ENCODE measurements at regions not wholly inside any gene's neighbourhood (a gene's known extent, or its start where the extent isn't known, plus 50 kb on each side); places are given as distances from the start of the nearest gene placed in this dataset.
"Not testable (repeated sequence)": the region's sequence is repeated elsewhere in the genome, so short reads cannot be mapped to it uniquely, and the experiment has no call there.

DNA sequence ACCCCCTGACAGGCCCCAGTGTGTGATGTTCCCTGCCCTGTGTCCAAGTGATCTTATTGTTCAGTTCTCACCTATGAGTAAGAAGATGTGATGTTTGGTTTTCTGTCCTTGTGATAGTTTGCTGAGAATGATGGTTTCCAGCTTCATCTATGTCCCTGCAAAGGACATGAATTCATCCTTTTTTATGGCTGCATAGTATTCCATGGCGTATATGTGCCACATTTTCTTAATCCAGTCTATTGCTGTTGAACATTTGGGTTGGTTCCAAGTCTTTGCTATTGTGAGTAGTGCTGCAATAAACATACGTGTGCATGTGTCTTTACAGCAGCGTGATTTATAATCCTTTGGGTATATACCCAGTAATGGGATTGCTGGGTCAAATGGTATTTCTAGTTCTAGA is 156.1 kb downstream of the SEPTIN7 start:
- H3K27me3 ChIP-seq (ENCODE audit: control insufficient read depth in 2 of 2, insufficient read depth in 1 of 2, low read length in 1 of 2); H3K9me3 ChIP-seq (ENCODE audit: control insufficient read depth in 2 of 2, insufficient read depth in 1 of 2, low read length in 1 of 2); H3K36me3 ChIP-seq (ENCODE audit: control insufficient read depth in 2 of 2, insufficient read depth in 2 of 2, low read length in 1 of 2); H3K4me1 ChIP-seq (ENCODE audit: control insufficient read depth in 2 of 2, insufficient read depth in 2 of 2, low read length in 2 of 2); DNase-seq (ENCODE audit: low read depth in 6 of 9, low spot score in 9 of 9); H3K4me3 ChIP-seq (ENCODE audit: low read length in 2 of 2); H3K27ac ChIP-seq (ENCODE audit: low read depth in 1 of 2, low read length in 1 of 2): not testable (repeated sequence)
- WGBS: 94% methylated on average over 3 of the region's 3 CpGs

DNA sequence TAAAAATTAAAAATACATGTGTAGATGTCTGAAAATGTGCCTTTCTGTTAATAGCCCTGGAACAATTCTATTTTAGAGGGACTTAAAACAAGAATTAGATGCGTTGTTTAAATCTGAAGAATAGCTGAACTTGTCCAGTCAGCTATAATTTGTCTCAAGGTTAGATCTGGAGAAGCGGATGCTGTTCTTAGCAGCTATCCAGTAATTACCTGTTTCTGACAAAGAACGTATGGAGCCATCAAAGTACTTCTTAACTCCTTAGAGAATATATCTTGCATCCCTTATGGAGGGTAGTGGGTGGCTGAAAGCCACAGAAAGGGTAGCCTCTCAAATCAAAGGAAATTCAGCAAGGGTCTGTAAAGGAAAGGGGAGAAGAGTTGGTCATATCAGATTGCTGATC is 160.4 kb downstream of the SEPTIN7 start:
- not testable (repeated sequence) for H3K27ac ChIP-seq (ENCODE audit: low read depth in 1 of 2, low read length in 1 of 2); H3K36me3 ChIP-seq (ENCODE audit: control insufficient read depth in 2 of 2, insufficient read depth in 2 of 2, low read length in 1 of 2); H3K4me1 ChIP-seq (ENCODE audit: control insufficient read depth in 2 of 2, insufficient read depth in 2 of 2, low read length in 2 of 2); DNase-seq (ENCODE audit: low read depth in 6 of 9, low spot score in 9 of 9); H3K4me3 ChIP-seq (ENCODE audit: low read length in 2 of 2); H3K9me3 ChIP-seq (ENCODE audit: control insufficient read depth in 2 of 2, insufficient read depth in 1 of 2, low read length in 1 of 2); H3K27me3 ChIP-seq (ENCODE audit: control insufficient read depth in 2 of 2, insufficient read depth in 1 of 2, low read length in 1 of 2)
- 66% methylated on average over 3 of the region's 3 CpGs for WGBS

DNA sequence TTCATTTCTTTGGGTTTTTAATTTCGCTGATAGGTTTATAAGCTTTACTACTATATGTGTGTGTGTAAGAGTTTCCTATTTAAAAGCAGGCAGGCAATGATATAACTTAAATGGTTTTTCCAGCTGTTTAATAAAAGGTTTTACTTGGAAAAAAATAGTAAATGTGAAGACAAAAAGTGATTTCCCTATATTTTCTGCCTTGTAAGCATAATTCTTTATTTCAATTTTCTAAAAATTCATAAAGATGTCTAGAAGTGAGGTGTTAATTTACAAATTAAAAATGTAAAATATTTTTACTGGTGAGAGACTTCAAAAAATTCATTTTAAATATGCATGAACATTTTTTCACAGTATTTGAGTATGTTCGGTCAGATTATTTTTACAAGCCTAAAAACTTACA is 161.8 kb downstream of the SEPTIN7 start:
- 97% methylated on average over 2 of the region's 2 CpGs for WGBS
- DNase-seq (ENCODE audit: low read depth in 6 of 9, low spot score in 9 of 9); H3K9me3 ChIP-seq (ENCODE audit: control insufficient read depth in 2 of 2, insufficient read depth in 1 of 2, low read length in 1 of 2); H3K4me3 ChIP-seq (ENCODE audit: low read length in 2 of 2); H3K27ac ChIP-seq (ENCODE audit: low read depth in 1 of 2, low read length in 1 of 2); H3K27me3 ChIP-seq (ENCODE audit: control insufficient read depth in 2 of 2, insufficient read depth in 1 of 2, low read length in 1 of 2); H3K4me1 ChIP-seq (ENCODE audit: control insufficient read depth in 2 of 2, insufficient read depth in 2 of 2, low read length in 2 of 2); H3K36me3 ChIP-seq (ENCODE audit: control insufficient read depth in 2 of 2, insufficient read depth in 2 of 2, low read length in 1 of 2): not testable (repeated sequence)

DNA sequence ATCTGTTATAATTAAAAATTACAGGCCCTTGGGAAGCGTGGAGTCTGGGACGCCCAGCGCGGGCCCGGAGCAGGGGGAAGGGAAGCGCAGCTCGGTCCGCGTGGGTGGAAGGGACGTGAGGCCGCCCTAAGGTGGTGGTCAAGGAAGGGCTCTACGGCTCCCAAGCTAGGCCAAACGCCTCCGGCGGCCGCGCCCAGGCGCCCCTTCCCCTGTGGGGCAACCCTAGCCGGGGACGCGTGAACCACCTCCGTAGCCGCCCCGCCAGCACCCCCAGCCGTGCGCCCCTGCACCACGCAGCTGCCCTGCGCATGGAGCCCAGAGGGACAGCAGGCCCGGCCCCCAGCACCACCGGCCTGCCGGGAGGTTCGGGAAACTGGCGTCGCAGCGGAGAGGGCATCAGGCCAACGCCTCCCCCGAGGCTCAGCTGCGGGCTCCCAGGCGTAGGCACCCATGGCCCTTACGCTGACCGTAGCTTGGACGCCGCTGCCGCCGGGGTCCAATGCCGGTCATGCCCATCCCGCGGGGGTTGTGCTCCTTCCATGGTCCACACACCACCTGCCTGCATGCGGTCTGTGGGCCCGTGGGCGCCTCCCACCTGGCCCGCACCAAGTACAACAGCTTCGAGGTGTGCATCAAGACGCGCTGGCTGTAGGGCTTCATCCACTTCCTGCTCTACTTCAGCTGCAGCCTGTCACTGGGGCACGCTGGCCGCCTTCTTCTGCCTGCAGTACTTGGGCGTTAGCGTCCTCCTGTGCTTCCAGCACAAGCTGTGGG is 166.7 kb downstream of the SEPTIN7 start:
- WGBS: 62% methylated on average over 59 of the region's 59 CpGs
- DNase-seq (ENCODE audit: low read depth in 6 of 9, low spot score in 9 of 9): no peak

DNA sequence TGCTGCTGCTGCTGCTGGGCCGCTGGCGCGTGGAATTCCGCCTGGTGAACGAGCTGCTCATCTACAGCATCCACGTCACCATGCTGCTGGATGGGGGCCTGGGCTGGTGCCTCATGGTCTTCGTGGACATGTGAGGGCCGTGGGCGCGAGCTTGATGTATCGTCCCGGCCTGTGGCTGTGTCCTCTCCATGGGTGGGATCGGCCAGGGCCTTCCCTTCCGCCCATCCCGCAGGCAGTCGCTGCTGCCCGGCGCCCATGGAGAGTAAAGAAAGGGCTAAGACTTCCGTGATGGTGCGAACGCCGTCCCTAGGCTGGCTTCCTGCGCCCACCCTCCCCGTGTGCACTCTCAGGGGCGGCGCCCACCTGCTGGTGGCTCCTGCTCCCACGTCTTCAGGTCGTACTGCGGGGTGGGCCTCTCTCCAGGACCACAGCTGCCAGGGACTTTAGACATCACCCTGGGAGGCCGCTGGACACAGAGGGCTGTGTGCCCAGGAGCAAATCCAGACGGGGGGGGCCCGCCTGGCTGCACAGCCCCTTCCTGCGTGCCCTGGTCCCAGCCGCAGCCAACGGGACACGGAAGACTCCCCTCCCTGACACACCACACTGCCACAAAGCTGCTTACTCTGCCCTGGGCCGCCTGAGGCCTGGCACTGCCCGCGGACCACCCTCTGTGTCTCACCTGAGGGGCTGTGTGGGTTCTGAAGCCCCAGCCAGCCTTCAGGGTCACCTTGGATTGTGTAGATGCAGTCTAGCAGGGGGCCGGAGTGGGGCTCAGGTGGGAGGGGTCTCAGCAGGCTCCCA is 167.5 kb downstream of the SEPTIN7 start:
- Histone ChIP-seq H3K27ac (ENCODE audit: low read depth in 1 of 2, low read length in 1 of 2) (no peak overlapping the region), H3K27me3 (ENCODE audit: control insufficient read depth in 2 of 2, insufficient read depth in 1 of 2, low read length in 1 of 2) (peaks cover 7 to 30% of the 10 kb centered on the region in 2 donors), H3K4me3 (ENCODE audit: low read length in 2 of 2) (no peak overlapping the region), H3K4me1 (ENCODE audit: control insufficient read depth in 2 of 2, insufficient read depth in 2 of 2, low read length in 2 of 2) (no peaks in the 10 kb centered on the region), H3K9me3 (ENCODE audit: control insufficient read depth in 2 of 2, insufficient read depth in 1 of 2, low read length in 1 of 2) (no peaks in the 10 kb centered on the region), H3K36me3 (ENCODE audit: control insufficient read depth in 2 of 2, insufficient read depth in 2 of 2, low read length in 1 of 2) (no peaks in the 10 kb centered on the region)
- 97% methylated on average over 40 of the region's 40 CpGs for WGBS
- no peak for DNase-seq (ENCODE audit: low read depth in 6 of 9, low spot score in 9 of 9)

More for the DNA sequence above, 166.7 kb downstream of the SEPTIN7 start:
- Histone ChIP-seq H3K4me1 (ENCODE audit: control insufficient read depth in 2 of 2, insufficient read depth in 2 of 2, low read length in 2 of 2) (no peaks in the 10 kb centered on the region), H3K27ac (ENCODE audit: low read depth in 1 of 2, low read length in 1 of 2) (no peak overlapping the region), H3K27me3 (ENCODE audit: control insufficient read depth in 2 of 2, insufficient read depth in 1 of 2, low read length in 1 of 2) (peaks cover 7 to 30% of the 10 kb centered on the region in 2 donors), H3K9me3 (ENCODE audit: control insufficient read depth in 2 of 2, insufficient read depth in 1 of 2, low read length in 1 of 2) (no peaks in the 10 kb centered on the region), H3K36me3 (ENCODE audit: control insufficient read depth in 2 of 2, insufficient read depth in 2 of 2, low read length in 1 of 2) (no peaks in the 10 kb centered on the region), H3K4me3 (ENCODE audit: low read length in 2 of 2) (no peak overlapping the region)

DNA sequence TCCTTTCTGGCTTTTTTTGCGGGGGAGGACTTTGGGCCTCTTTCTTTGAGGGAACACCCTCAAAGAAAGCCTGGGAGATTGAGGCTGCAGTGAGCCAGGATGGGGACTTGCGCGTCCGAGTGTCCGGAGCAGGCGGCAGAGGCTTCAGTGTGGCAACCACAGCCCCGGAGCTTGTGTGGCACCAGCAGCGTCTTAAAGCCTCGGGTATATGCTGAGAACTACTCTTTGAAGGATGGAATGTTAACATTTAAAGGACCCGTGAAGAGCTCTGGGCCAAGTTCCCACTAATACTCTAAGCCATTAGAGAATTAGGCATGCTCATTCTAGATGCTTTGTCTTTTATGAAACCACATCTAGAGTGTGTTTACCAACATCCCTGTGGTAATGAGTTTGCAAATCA is 168.2 kb downstream of the SEPTIN7 start:
- no peaks in the 10 kb centered on the region for H3K36me3 ChIP-seq (ENCODE audit: control insufficient read depth in 2 of 2, insufficient read depth in 2 of 2, low read length in 1 of 2)
- no peak for DNase-seq (ENCODE audit: low read depth in 6 of 9, low spot score in 9 of 9)
- WGBS: 93% methylated on average over 10 of the region's 10 CpGs

DNA sequence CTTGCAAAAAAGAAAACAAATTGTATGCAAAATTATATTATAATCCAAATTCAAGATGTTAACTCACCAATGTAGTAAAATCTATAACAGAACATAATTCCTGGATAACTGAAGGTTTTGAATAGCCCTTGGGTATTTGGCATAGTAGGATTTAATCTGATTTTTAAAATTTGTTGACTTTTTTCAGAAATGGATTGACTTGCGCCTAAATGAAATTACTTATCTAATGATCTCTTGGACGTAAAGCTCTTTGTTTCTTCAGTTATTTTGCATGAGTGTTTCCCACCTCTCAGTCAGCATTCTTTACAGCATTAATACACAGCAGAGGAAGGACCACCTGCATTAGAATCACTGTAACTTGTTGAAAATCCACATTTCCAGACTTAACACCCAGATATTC is 169.6 kb downstream of the SEPTIN7 start:
- Histone ChIP-seq H3K4me3 (ENCODE audit: low read length in 2 of 2) (no peak overlapping the region), H3K4me1 (ENCODE audit: control insufficient read depth in 2 of 2, insufficient read depth in 2 of 2, low read length in 2 of 2) (no peaks in the 10 kb centered on the region), H3K27ac (ENCODE audit: low read depth in 1 of 2, low read length in 1 of 2) (no peak overlapping the region), H3K36me3 (ENCODE audit: control insufficient read depth in 2 of 2, insufficient read depth in 2 of 2, low read length in 1 of 2) (no peaks in the 10 kb centered on the region), H3K27me3 (ENCODE audit: control insufficient read depth in 2 of 2, insufficient read depth in 1 of 2, low read length in 1 of 2) (peaks cover 7 to 30% of the 10 kb centered on the region in 2 donors), H3K9me3 (ENCODE audit: control insufficient read depth in 2 of 2, insufficient read depth in 1 of 2, low read length in 1 of 2) (no peaks in the 10 kb centered on the region)
- 99% methylated on average over 2 of the region's 2 CpGs for WGBS
- DNase-seq (ENCODE audit: low read depth in 6 of 9, low spot score in 9 of 9): no peak

More for the DNA sequence above, 168.2 kb downstream of the SEPTIN7 start:
- no peaks in the 10 kb centered on the region for H3K4me1 ChIP-seq (ENCODE audit: control insufficient read depth in 2 of 2, insufficient read depth in 2 of 2, low read length in 2 of 2)
- no peak overlapping the region for H3K4me3 ChIP-seq (ENCODE audit: low read length in 2 of 2)
- H3K27me3 ChIP-seq (ENCODE audit: control insufficient read depth in 2 of 2, insufficient read depth in 1 of 2, low read length in 1 of 2): peaks cover 7 to 30% of the 10 kb centered on the region in 2 donors
- no peaks in the 10 kb centered on the region for H3K9me3 ChIP-seq (ENCODE audit: control insufficient read depth in 2 of 2, insufficient read depth in 1 of 2, low read length in 1 of 2)
- no peak overlapping the region for H3K27ac ChIP-seq (ENCODE audit: low read depth in 1 of 2, low read length in 1 of 2)

DNA sequence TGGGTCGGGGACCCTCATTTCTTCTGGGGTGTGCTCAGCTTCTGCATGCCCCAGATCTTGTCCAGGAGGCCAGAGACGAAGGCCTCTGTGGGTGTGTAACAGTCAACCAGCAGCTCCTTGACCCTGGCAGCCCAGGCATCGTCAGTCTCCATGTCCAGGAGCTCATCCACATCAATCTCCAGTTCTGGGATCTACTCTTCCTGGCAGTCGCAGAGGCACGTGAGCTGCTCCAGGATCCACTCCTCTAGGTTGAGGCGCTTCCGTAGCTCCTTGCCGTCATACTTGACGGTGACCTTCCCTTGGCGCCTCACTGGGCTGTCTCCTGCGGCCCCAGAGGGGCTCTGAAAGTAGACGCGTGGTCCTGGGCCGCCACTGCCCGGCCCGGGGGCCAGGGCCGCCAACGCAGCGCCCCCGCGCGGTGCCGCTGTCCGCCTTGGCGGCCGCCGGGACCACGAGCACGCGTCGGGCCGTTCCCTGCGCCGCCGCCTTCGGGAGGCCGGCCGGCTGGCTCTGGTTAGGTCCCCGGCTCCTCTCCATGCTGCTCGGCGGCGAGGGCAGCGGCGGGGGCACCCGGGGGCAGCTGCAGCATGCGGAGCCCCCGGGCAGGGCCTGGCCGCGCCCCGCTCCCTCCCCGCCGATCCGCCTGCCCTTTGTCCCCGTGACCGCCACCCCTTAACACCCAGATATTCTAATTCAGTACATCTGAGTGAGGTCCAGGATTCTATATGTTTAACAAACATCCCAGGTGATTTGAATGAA is 170.5 kb downstream of the SEPTIN7 start:
- no peak for DNase-seq (ENCODE audit: low read depth in 6 of 9, low spot score in 9 of 9)
- Histone ChIP-seq H3K27ac (ENCODE audit: low read depth in 1 of 2, low read length in 1 of 2) (no peak overlapping the region), H3K4me1 (ENCODE audit: control insufficient read depth in 2 of 2, insufficient read depth in 2 of 2, low read length in 2 of 2) (no peaks in the 10 kb centered on the region), H3K4me3 (ENCODE audit: low read length in 2 of 2) (no peak overlapping the region), H3K36me3 (ENCODE audit: control insufficient read depth in 2 of 2, insufficient read depth in 2 of 2, low read length in 1 of 2) (no peaks in the 10 kb centered on the region), H3K27me3 (ENCODE audit: control insufficient read depth in 2 of 2, insufficient read depth in 1 of 2, low read length in 1 of 2) (peaks cover 7 to 30% of the 10 kb centered on the region in 2 donors), H3K9me3 (ENCODE audit: control insufficient read depth in 2 of 2, insufficient read depth in 1 of 2, low read length in 1 of 2) (no peaks in the 10 kb centered on the region)
- 34% methylated on average over 55 of the region's 55 CpGs for WGBS
